AG04450 (cell line): ENCODE measurements at regions not wholly inside any gene's neighbourhood (a gene's known extent, or its start where the extent isn't known, plus 50 kb on each side); places are given as distances from the start of the nearest gene placed in this dataset.

ENCODE experiments used
- CTCF ChIA-PET: fragments of 300-600, 350-600 bp; formaldehyde crosslinking; extraction: SDS; loops from one replicate; lab custom pipeline; 2022; ENCODE audit warnings: antibody characterized with exemption, inconsistent platforms; lab: Charles Lee
- POLR2A ChIA-PET: fragments of 350-600 bp; formaldehyde crosslinking; extraction: SDS; loops from one replicate; lab custom pipeline; 2021; ENCODE audit warnings: antibody characterized with exemption, inconsistent platforms; lab: Yijun Ruan, JAX
- DNase-seq: peaks from one replicate; pipeline ENCODE4 v3.0.0-alpha.2; 2011; ENCODE audit warnings: low read depth, low spot score
- H3K27ac ChIP-seq: one replicate; pipeline ENCODE4 v1.5.1; 2012; ENCODE audit warnings: low read depth, low read length, control low read depth
- H3K27me3 ChIP-seq: one replicate; pipeline ENCODE4 v1.6.0; 2012; ENCODE audit warnings: low read length; ENCODE audit not compliant: control insufficient read depth, insufficient read depth
- H3K4me3 ChIP-seq: 2 replicates; pipeline ENCODE4 v1.5.1; 2011; ENCODE audit warnings: mild to moderate bottlenecking, low read depth, low read length, control low read depth
- H3K9me3 ChIP-seq: 2 replicates; pipeline ENCODE4 v1.5.1; 2012; ENCODE audit warnings: low read length; ENCODE audit not compliant: control insufficient read depth, insufficient read depth
- CTCF ChIP-seq: IDR thresholded peaks from 2 replicates; pipeline ENCODE4 v1.5.1; 2011; ENCODE audit warnings: low read depth, low read length, control low read depth, inconsistent platforms

GRCh38 chr2:75407038-75407530 is 153.7 kb downstream of the EVA1A start:
- POLR2A ChIA-PET = no interaction called here
- CTCF ChIA-PET = interaction anchor here (0.7 to 4.0 kb wide), 4 partner anchors 202 to 530 kb away, joined by 3 to 40 read pairs (median 5); partner anchors contain the start of gene TACR1
- TF ChIP-seq CTCF = no peak
- H3K4me3 ChIP-seq = no peak overlapping the region
- peaks cover 2% of the 10 kb centered on the region for H3K27me3 ChIP-seq
- no peak for DNase-seq
- H3K27ac ChIP-seq = no peak overlapping the region
- no peaks in the 10 kb centered on the region for H3K9me3 ChIP-seq

GRCh38 chr2:75406131-75406581 is 154.6 kb downstream of the EVA1A start:
- ChIA-PET CTCF (interaction anchor here (0.6 to 4.0 kb wide), 4 partner anchors 203 to 529 kb away, joined by 3 to 40 read pairs (median 4); partner anchors contain the start of gene TACR1), POLR2A (no interaction called here)
- Histone ChIP-seq H3K27me3 (peaks cover 2% of the 10 kb centered on the region), H3K9me3 (no peaks in the 10 kb centered on the region), H3K27ac (no peak overlapping the region), H3K4me3 (no peak overlapping the region)
- DNase-seq = no peak
- TF ChIP-seq CTCF = no peak

- no peak for TF ChIP-seq CTCF
- Histone ChIP-seq H3K4me3 (no peak overlapping the region), H3K9me3 (no peaks in the 10 kb centered on the region), H3K27me3 (peaks cover 5% of the 10 kb centered on the region), H3K27ac (no peak overlapping the region)
- POLR2A ChIA-PET = no interaction called here
- CTCF ChIA-PET = interaction anchor here (0.6 to 4.0 kb wide), 13 partner anchors 13 to 486 kb away, joined by 3 to 40 read pairs (median 4); partner anchors contain the start of gene TACR1
- no peak for DNase-seq
Measured at GRCh38 chr2:75405000-75405399, 155.7 kb downstream of the EVA1A start.

- POLR2A ChIA-PET = no interaction called here
Measured at GRCh38 chr2:75403991-75404428, 156.7 kb downstream of the EVA1A start.

More at GRCh38 chr2:75403991-75404428, 156.7 kb downstream of the EVA1A start:
- Histone ChIP-seq H3K27me3 (peaks cover 5% of the 10 kb centered on the region), H3K4me3 (no peak overlapping the region), H3K27ac (no peak overlapping the region), H3K9me3 (no peaks in the 10 kb centered on the region)
- TF ChIP-seq CTCF = peak; percentile 88
- CTCF ChIA-PET = interaction anchor here (0.9 to 4.0 kb wide), 6 partner anchors 204 to 485 kb away, joined by 3 to 40 read pairs (median 7); partner anchors contain the start of gene TACR1
- DNase-seq = peak; percentile 13
